ENCODE measurements at regions not wholly inside any gene's neighbourhood (a gene's known extent, or its start where the extent isn't known, plus 50 kb on each side); places are given as distances from the start of the nearest gene placed in this dataset.

DNA sequence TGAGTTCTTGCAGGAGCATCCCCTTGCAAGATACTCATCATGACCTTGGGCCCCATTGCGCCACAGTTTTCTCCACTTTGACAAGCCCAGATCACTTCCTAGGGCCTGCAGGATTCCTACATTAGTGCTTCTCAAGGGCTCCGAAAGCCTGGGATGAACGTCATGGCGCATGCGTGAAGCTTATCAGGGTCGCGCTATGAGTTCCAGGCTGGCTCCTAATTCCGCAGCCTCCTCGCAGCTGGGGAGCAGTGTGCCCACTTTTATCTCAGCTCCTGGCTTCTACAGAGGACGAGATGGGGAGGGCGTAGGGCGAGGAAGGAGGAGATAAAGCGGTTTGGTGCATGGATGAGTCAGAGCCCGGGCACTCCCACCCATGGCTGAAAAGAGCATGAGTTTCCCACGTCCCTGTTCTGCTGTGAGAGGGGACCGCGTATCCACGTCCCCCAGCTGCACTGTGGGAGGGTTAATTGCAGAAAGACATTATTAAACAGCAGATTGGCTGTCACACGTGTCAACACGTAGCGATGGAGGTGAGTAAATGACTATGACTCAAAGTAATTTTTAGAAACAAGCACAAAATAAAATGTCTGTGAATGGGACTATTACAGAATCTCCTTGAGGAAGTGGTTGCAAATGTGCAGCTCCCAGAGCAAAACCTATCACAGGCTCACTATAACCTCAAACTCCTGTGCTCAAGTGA is 72.9 kb upstream of the DSP start:
- no peak overlapping the region for H3K27ac ChIP-seq (replicated peaks)
- H3K27me3 ChIP-seq (ENCODE audit: insufficient read depth, poor library complexity, severe bottlenecking): no peaks in the 10 kb centered on the region
- no peak for TF ChIP-seq REST (IDR thresholded peaks at IDR 0.05; ENCODE audit: insufficient replicate concordance, low read depth)
- TF ChIP-seq SPI1 (IDR thresholded peaks at IDR 0.05; ENCODE audit: borderline replicate concordance, low read depth): peak; percentile 1; the same call in 1 of the 2 replicates
- TF ChIP-seq, protein P1, sequence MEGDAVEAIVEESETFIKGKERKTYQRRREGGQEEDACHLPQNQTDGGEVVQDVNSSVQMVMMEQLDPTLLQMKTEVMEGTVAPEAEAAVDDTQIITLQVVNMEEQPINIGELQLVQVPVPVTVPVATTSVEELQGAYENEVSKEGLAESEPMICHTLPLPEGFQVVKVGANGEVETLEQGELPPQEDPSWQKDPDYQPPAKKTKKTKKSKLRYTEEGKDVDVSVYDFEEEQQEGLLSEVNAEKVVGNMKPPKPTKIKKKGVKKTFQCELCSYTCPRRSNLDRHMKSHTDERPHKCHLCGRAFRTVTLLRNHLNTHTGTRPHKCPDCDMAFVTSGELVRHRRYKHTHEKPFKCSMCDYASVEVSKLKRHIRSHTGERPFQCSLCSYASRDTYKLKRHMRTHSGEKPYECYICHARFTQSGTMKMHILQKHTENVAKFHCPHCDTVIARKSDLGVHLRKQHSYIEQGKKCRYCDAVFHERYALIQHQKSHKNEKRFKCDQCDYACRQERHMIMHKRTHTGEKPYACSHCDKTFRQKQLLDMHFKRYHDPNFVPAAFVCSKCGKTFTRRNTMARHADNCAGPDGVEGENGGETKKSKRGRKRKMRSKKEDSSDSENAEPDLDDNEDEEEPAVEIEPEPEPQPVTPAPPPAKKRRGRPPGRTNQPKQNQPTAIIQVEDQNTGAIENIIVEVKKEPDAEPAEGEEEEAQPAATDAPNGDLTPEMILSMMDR (IDR thresholded peaks at IDR 0.05; ENCODE audit: insufficient read depth, low read length): no peak
- no peak for TF ChIP-seq POLR2AphosphoS5 (IDR thresholded peaks at IDR 0.05; ENCODE audit: low read depth)
- no peak for TF ChIP-seq GABPA (IDR thresholded peaks at IDR 0.05; ENCODE audit: low read depth)
- H3K4me3 ChIP-seq (replicated peaks; ENCODE audit: insufficient read depth, low read length): peak overlapping the region; percentile 41
- peak; percentile 28 to 54 for DNase-seq (ENCODE audit: low read depth in 1 of 2, low spot score in 1 of 2)

GRCh38 chr6:7469696-7470095 is 71.8 kb upstream of the DSP start:
- Histone ChIP-seq H3K4me3 (replicated peaks; ENCODE audit: insufficient read depth, low read length) (no peak overlapping the region), H3K27me3 (ENCODE audit: insufficient read depth, poor library complexity, severe bottlenecking) (no peaks in the 10 kb centered on the region), H3K27ac (replicated peaks) (no peak overlapping the region)
- no peak for DNase-seq (ENCODE audit: low read depth in 1 of 2, low spot score in 1 of 2)
- TF ChIP-seq REST (IDR thresholded peaks at IDR 0.05; ENCODE audit: insufficient replicate concordance, low read depth): no peak
- TF ChIP-seq POLR2AphosphoS5 (IDR thresholded peaks at IDR 0.05; ENCODE audit: low read depth): no peak
- TF ChIP-seq GABPA (IDR thresholded peaks at IDR 0.05; ENCODE audit: low read depth): no peak
- TF ChIP-seq, protein P1 (IDR thresholded peaks at IDR 0.05; ENCODE audit: insufficient read depth, low read length): no peak
- no peak for TF ChIP-seq SPI1 (IDR thresholded peaks at IDR 0.05; ENCODE audit: borderline replicate concordance, low read depth)

- peak in 1 of 2 experiments; percentile 30 for DNase-seq (ENCODE audit: low read depth in 1 of 2, low spot score in 1 of 2)
- H3K4me3 ChIP-seq (replicated peaks; ENCODE audit: insufficient read depth, low read length): no peak overlapping the region
- no peaks in the 10 kb centered on the region for H3K27me3 ChIP-seq (ENCODE audit: insufficient read depth, poor library complexity, severe bottlenecking)
- TF ChIP-seq, protein P1 (IDR thresholded peaks at IDR 0.05; ENCODE audit: insufficient read depth, low read length): no peak
- TF ChIP-seq SPI1 (IDR thresholded peaks at IDR 0.05; ENCODE audit: borderline replicate concordance, low read depth) (no peak), POLR2AphosphoS5 (IDR thresholded peaks at IDR 0.05; ENCODE audit: low read depth) (no peak), REST (IDR thresholded peaks at IDR 0.05; ENCODE audit: insufficient replicate concordance, low read depth) (no peak), GABPA (IDR thresholded peaks at IDR 0.05; ENCODE audit: low read depth) (no peak)
- no peak overlapping the region for H3K27ac ChIP-seq (replicated peaks)
These were observed 70.3 kb upstream of the DSP start for GRCh38 chr6:7471171-7471570.

Data from HL-60 (cell line).